SK-N-SH treated with all-trans-retinoic acid at 6 μM for 48 hours (cell line): ENCODE measurements at regions not wholly inside any gene's neighbourhood (a gene's known extent, or its start where the extent isn't known, plus 50 kb on each side); places are given as distances from the start of the nearest gene placed in this dataset.

Source experiments
- OSR1 ChIP-seq: fragments of 250-450 bp; sonication (Bioruptor Pico); IDR thresholded peaks from 2 replicates; pipeline ENCODE4 v1.8.0; 2022; ENCODE audit warnings: moderate library complexity, mild to moderate bottlenecking, inconsistent platforms
- PATZ1 ChIP-seq: fragments of 250-450 bp; sonication (Bioruptor Pico); IDR thresholded peaks from 2 replicates; pipeline ENCODE4 v1.8.0; 2020; ENCODE audit warnings: mild to moderate bottlenecking, moderate library complexity, borderline replicate concordance
- RARB ChIP-seq: fragments of 250-450 bp; sonication (Bioruptor Pico); IDR thresholded peaks from 2 replicates; pipeline ENCODE4 v1.8.0; 2021; ENCODE audit warnings: mild to moderate bottlenecking, moderate library complexity
- TOX ChIP-seq: fragments of 250-450 bp; sonication (Bioruptor Pico); IDR thresholded peaks from 2 replicates; pipeline ENCODE4 v1.8.0; 2021; ENCODE audit warnings: mild to moderate bottlenecking, moderate library complexity, borderline replicate concordance
- ZC3H10 ChIP-seq: fragments of 250-450 bp; sonication (Bioruptor Pico); IDR thresholded peaks from 2 replicates; pipeline ENCODE4 v1.5.1; 2021; ENCODE audit warnings: mild to moderate bottlenecking, moderate library complexity
- ZFP3 ChIP-seq: fragments of 250-450 bp; sonication (Bioruptor Pico); IDR thresholded peaks from 2 replicates; pipeline ENCODE4 v1.5.0; 2020; ENCODE audit warnings: mild to moderate bottlenecking, moderate library complexity
- ZNF70 ChIP-seq: fragments of 450-650 bp; formaldehyde crosslinking; IDR thresholded peaks from 2 replicates; pipeline ENCODE4 v1.5.0; 2020; ENCODE audit warnings: mild to moderate bottlenecking, moderate library complexity
- TF ChIP-seq, protein P1 (sequence below): fragments of 250-450 bp; sonication (Bioruptor Pico); IDR thresholded peaks from 2 replicates; pipeline ENCODE4 v1.5.1; 2021; ENCODE audit warnings: mild to moderate bottlenecking, moderate library complexity

GRCh38 chr6:130604841-130605399 is 222.3 kb upstream of the SMLR1 start:
- TF ChIP-seq ZFP3 (CRISPR knock-in tag) (no peak), TOX (CRISPR knock-in tag) (no peak), OSR1 (no peak), ZNF70 (CRISPR knock-in tag) (no peak), ZC3H10 (CRISPR knock-in tag) (no peak), RARB (CRISPR knock-in tag) (no peak), PATZ1 (CRISPR knock-in tag) (no peak)
- TF ChIP-seq, protein P1, sequence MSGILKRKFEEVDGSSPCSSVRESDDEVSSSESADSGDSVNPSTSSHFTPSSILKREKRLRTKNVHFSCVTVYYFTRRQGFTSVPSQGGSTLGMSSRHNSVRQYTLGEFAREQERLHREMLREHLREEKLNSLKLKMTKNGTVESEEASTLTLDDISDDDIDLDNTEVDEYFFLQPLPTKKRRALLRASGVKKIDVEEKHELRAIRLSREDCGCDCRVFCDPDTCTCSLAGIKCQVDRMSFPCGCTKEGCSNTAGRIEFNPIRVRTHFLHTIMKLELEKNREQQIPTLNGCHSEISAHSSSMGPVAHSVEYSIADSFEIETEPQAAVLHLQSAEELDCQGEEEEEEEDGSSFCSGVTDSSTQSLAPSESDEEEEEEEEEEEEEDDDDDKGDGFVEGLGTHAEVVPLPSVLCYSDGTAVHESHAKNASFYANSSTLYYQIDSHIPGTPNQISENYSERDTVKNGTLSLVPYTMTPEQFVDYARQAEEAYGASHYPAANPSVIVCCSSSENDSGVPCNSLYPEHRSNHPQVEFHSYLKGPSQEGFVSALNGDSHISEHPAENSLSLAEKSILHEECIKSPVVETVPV (CRISPR knock-in tag): no peak
